Spinal cord (tissue), 9 donors: ENCODE measurements at regions not wholly inside any gene's neighbourhood (a gene's known extent, or its start where the extent isn't known, plus 50 kb on each side); places are given as distances from the start of the nearest gene placed in this dataset.

Experiments used
- DNase-seq, 6 donors: peaks; one replicate each; pipeline versions ENCODE4 v3.0.0 to v3.0.0-alpha.2; 2013 to 2015; ENCODE audit warnings: low spot score in 6 of 6, low read depth in 4 of 6
- H3K27ac ChIP-seq: one replicate; pipeline ENCODE4 v1.5.1; 2013; ENCODE audit warnings: low read depth, low read length, control low read depth
- H3K27me3 ChIP-seq: one replicate; pipeline ENCODE4 v1.6.1; 2013; ENCODE audit warnings: low read length; ENCODE audit not compliant: control insufficient read depth, insufficient read depth
- H3K36me3 ChIP-seq: one replicate; pipeline ENCODE4 v1.6.1; 2013; ENCODE audit warnings: low read length; ENCODE audit not compliant: control insufficient read depth, insufficient read depth
- H3K4me1 ChIP-seq: one replicate; pipeline ENCODE4 v1.6.1; 2013; ENCODE audit warnings: low read length; ENCODE audit not compliant: control insufficient read depth, insufficient read depth
- H3K4me3 ChIP-seq: one replicate; pipeline ENCODE4 v1.5.1; 2013; ENCODE audit warnings: low read depth, low read length, control low read depth
- H3K9me3 ChIP-seq: one replicate; pipeline ENCODE4 v1.6.1; 2013; ENCODE audit warnings: low read length; ENCODE audit not compliant: control insufficient read depth, insufficient read depth
- WGBS: methylation state at CpG from one replicate; pipeline ENCODE4 v1.1.5; 2013; ENCODE audit warnings: missing lambda C conversion rate; ENCODE audit not compliant: insufficient coverage; 5-methylcytosine and 5-hydroxymethylcytosine counted together
- donor health status: healthy.

GRCh38 chr9:129402371-129402739 is 218.5 kb downstream of the C9orf50 start:
- H3K4me3 ChIP-seq, result no peak overlapping the region
- WGBS, result 14% methylated on average over 20 of the region's 20 CpGs
- H3K4me1 ChIP-seq, result peaks cover 75% of the 10 kb centered on the region
- no peaks in the 10 kb centered on the region for H3K9me3 ChIP-seq
- no peaks in the 10 kb centered on the region for H3K36me3 ChIP-seq
- no peaks in the 10 kb centered on the region for H3K27me3 ChIP-seq
- peak overlapping the region; percentile 25 for H3K27ac ChIP-seq
- peak in 2 of 6 donors; percentile 57 to 77 for DNase-seq

- no peaks in the 10 kb centered on the region for H3K27me3 ChIP-seq
- no peaks in the 10 kb centered on the region for H3K36me3 ChIP-seq
- no peak overlapping the region for H3K4me3 ChIP-seq
- peaks cover 74% of the 10 kb centered on the region for H3K4me1 ChIP-seq
- 41% methylated on average over 6 of the region's 6 CpGs for WGBS
- DNase-seq, result peak in 1 of 6 donors; percentile 25
- no peaks in the 10 kb centered on the region for H3K9me3 ChIP-seq
- H3K27ac ChIP-seq, result peak overlapping the region; percentile 25
Measured at GRCh38 chr9:129401623-129402370, 219.1 kb downstream of the C9orf50 start.

- Histone ChIP-seq H3K27ac (no peak overlapping the region), H3K4me3 (no peak overlapping the region), H3K9me3 (no peaks in the 10 kb centered on the region), H3K4me1 (peaks cover 74% of the 10 kb centered on the region), H3K36me3 (no peaks in the 10 kb centered on the region), H3K27me3 (no peaks in the 10 kb centered on the region)
- DNase-seq, result no peak
- WGBS, result 86% methylated on average over 13 of the region's 17 CpGs
Measured at GRCh38 chr9:129400971-129401622, 219.8 kb downstream of the C9orf50 start.

- 83% methylated on average over 43 of the region's 44 CpGs for WGBS
- no peaks in the 10 kb centered on the region for H3K36me3 ChIP-seq
- no peaks in the 10 kb centered on the region for H3K9me3 ChIP-seq
- peaks cover 70% of the 10 kb centered on the region for H3K4me1 ChIP-seq
- no peak overlapping the region for H3K4me3 ChIP-seq
- no peak for DNase-seq
- peak overlapping the region; percentile 2 for H3K27ac ChIP-seq
- no peaks in the 10 kb centered on the region for H3K27me3 ChIP-seq
Measured at GRCh38 chr9:129400001-129400970, 220.6 kb downstream of the C9orf50 start.

- Histone ChIP-seq H3K36me3 (no peaks in the 10 kb centered on the region), H3K4me3 (no peak overlapping the region), H3K9me3 (no peaks in the 10 kb centered on the region), H3K27me3 (no peaks in the 10 kb centered on the region), H3K4me1 (peaks cover 70% of the 10 kb centered on the region), H3K27ac (peak overlapping the region; percentile 2)
- 38% methylated on average over 6 of the region's 8 CpGs for WGBS
- no peak for DNase-seq
Measured at GRCh38 chr9:129399634-129399990, 221.3 kb downstream of the C9orf50 start.

GRCh38 chr9:129398961-129399633 is 221.0 kb upstream of the IER5L start:
- Histone ChIP-seq H3K27ac (no peak overlapping the region), H3K36me3 (no peaks in the 10 kb centered on the region), H3K9me3 (no peaks in the 10 kb centered on the region), H3K27me3 (no peaks in the 10 kb centered on the region), H3K4me1 (peaks cover 70% of the 10 kb centered on the region), H3K4me3 (no peak overlapping the region)
- WGBS, result 69% methylated on average over 16 of the region's 21 CpGs
- peak in 1 of 6 donors; percentile 87 for DNase-seq

- Histone ChIP-seq H3K4me3 (no peak overlapping the region), H3K27ac (no peak overlapping the region), H3K27me3 (no peaks in the 10 kb centered on the region), H3K4me1 (peaks cover 68% of the 10 kb centered on the region), H3K36me3 (no peaks in the 10 kb centered on the region), H3K9me3 (no peaks in the 10 kb centered on the region)
- no peak for DNase-seq
- 68% methylated on average over 19 of the region's 20 CpGs for WGBS
Measured at GRCh38 chr9:129398101-129398960, 220.3 kb upstream of the IER5L start.

GRCh38 chr9:129397335-129397734 is 219.3 kb upstream of the IER5L start:
- peaks cover 58% of the 10 kb centered on the region for H3K4me1 ChIP-seq
- no peak overlapping the region for H3K4me3 ChIP-seq
- no peaks in the 10 kb centered on the region for H3K9me3 ChIP-seq
- H3K27ac ChIP-seq, result no peak overlapping the region
- no peaks in the 10 kb centered on the region for H3K27me3 ChIP-seq
- WGBS, result 91% methylated on average over 5 of the region's 6 CpGs
- no peak for DNase-seq
- no peaks in the 10 kb centered on the region for H3K36me3 ChIP-seq
